K562 (cell line): ENCODE measurements at regions not wholly inside any gene's neighbourhood (a gene's known extent, or its start where the extent isn't known, plus 50 kb on each side); places are given as distances from the start of the nearest gene placed in this dataset.

ENCODE experiments used
- ATAC-seq: fragments of 200-7000 bp; cut with Tn5 transposase; 3 replicates; pipeline ENCODE4 v1.9.1; 2020; ENCODE audit warnings: moderate library complexity
- BruUV-seq: library from RNA; stranded (reverse); fragments of 400-500 nt; replicated peaks from 2 replicates; lab custom pipeline; 2021; lab: Mats Ljungman, UMichigan
- CTCF ChIA-PET: fragments of 300-600 bp; formaldehyde crosslinking; extraction: SDS; loops from one replicate; lab custom pipeline; 2021; ENCODE audit warnings: low intra/inter-chr PET ratio; lab: Yijun Ruan, JAX
- POLR2A ChIA-PET: fragments of 300-600, 350-650 bp; sonication (Branson Sonifier 250); formaldehyde crosslinking; extraction: SDS; loops from one replicate; lab custom pipeline; 2021; ENCODE audit warnings: antibody characterized with exemption, inconsistent platforms; lab: Yijun Ruan, JAX
- DNase-seq, 4 experiments: peaks; one replicate each; pipeline versions ENCODE4 v3.0.0 to v3.0.0-alpha.2; 2011 to 2018; ENCODE audit warnings: low spot score in 3 of 4, mixed read lengths in 3 of 4; ENCODE audit errors: extremely low read depth in 1 of 4
- FAIRE-seq: peaks from 2 replicates; lab custom pipeline; 2011; peaks lifted over from hg19 to GRCh38; lab: Jason Lieb, UNC
- H2AFZ ChIP-seq: 2 replicates; pipeline ENCODE4 v1.6.0; 2011; ENCODE audit warnings: low read depth, low read length, control low read depth, inconsistent platforms
- H3K27ac ChIP-seq: fragments of 200-600 bp; 3 replicates; pipeline ENCODE4 v1.8.0; 2011; ENCODE audit warnings: low read depth, mild to moderate bottlenecking, control low read depth, inconsistent platforms, low read length, moderate library complexity, mixed read lengths; ENCODE audit errors: extremely low read depth
- H3K27me3 ChIP-seq, 2 experiments: fragments of 300-600 bp in 1 of 2; 2 replicates in 1 of 2; 3 replicates in 1 of 2; pipeline versions ENCODE4 v1.6.0 to v1.8.0; 2011; ENCODE audit warnings: inconsistent platforms in 2 of 2, low read length in 2 of 2, mild to moderate bottlenecking in 1 of 2, mixed read lengths in 1 of 2, moderate library complexity in 1 of 2; ENCODE audit not compliant: control insufficient read depth in 2 of 2, insufficient read depth in 2 of 2
- H3K36me3 ChIP-seq: fragments of 300-600 bp; 3 replicates; pipeline ENCODE4 v1.8.0; 2011; ENCODE audit warnings: mild to moderate bottlenecking, low read length, inconsistent platforms; ENCODE audit not compliant: control insufficient read depth, insufficient read depth
- H3K4me1 ChIP-seq, 2 experiments: fragments of 200-600 bp in 1 of 2; replicated peaks in 1 of 2; 2 replicates in 1 of 2; 3 replicates in 1 of 2; pipeline versions ENCODE4 v1.5.1 to v1.8.0; 2011; ENCODE audit warnings: inconsistent platforms in 2 of 2, low read length in 2 of 2, mild to moderate bottlenecking in 1 of 2, mixed read lengths in 1 of 2, moderate library complexity in 1 of 2; ENCODE audit not compliant: control insufficient read depth in 2 of 2, insufficient read depth in 2 of 2
- H3K4me2 ChIP-seq: 2 replicates; pipeline ENCODE4 v1.6.1; 2011; ENCODE audit warnings: low read length, control low read depth, inconsistent platforms, mixed read lengths; ENCODE audit not compliant: insufficient read depth
- H3K4me3 ChIP-seq: fragments of 200-600 bp; sonication (generic), shearing (Covaris generic); 2 replicates; pipeline ENCODE4 v1.5.1; 2016; ENCODE audit warnings: control low read depth, inconsistent platforms
- H3K79me2 ChIP-seq: fragments of 200-600 bp; 3 replicates; pipeline ENCODE4 v1.8.0; 2011; ENCODE audit warnings: low read length, inconsistent platforms; ENCODE audit not compliant: control insufficient read depth, insufficient read depth
- H3K9ac ChIP-seq, 2 experiments: 2 replicates each; pipeline versions ENCODE4 v1.6.0 to v1.6.1; 2011; ENCODE audit warnings: low read depth in 2 of 2, low read length in 2 of 2, control low read depth in 1 of 2, inconsistent platforms in 1 of 2, mild to moderate bottlenecking in 1 of 2, mixed read lengths in 1 of 2; ENCODE audit not compliant: insufficient read depth in 1 of 2
- H3K9me1 ChIP-seq: one replicate; pipeline ENCODE4 v1.6.0; 2011; ENCODE audit warnings: inconsistent platforms, mild to moderate bottlenecking, low read length, moderate library complexity; ENCODE audit not compliant: control insufficient read depth, insufficient read depth
- H3K9me3 ChIP-seq: replicated peaks from 2 replicates; pipeline ENCODE4 v1.5.1; 2011; ENCODE audit warnings: low read depth, low read length, inconsistent platforms; ENCODE audit not compliant: control insufficient read depth, insufficient read depth
- H4K20me1 ChIP-seq: replicated peaks from 2 replicates; pipeline ENCODE4 v1.6.1; 2011; ENCODE audit warnings: low read length, inconsistent platforms, mixed read lengths; ENCODE audit not compliant: control insufficient read depth, insufficient read depth
- CBX5 ChIP-seq: IDR thresholded peaks from 2 replicates; pipeline ENCODE4 v1.6.1; 2014; ENCODE audit warnings: low read depth, borderline replicate concordance
- NCOR1 ChIP-seq: fragments of 450-650 bp; IDR thresholded peaks from 2 replicates; pipeline ENCODE4 v1.6.1; 2016; ENCODE audit warnings: mild to moderate bottlenecking, moderate library complexity
- NFE2L1 ChIP-seq: fragments of 450-650 bp; IDR thresholded peaks from 2 replicates; pipeline ENCODE4 v1.6.1; 2016; ENCODE audit warnings: missing genetic modification characterization, low read depth, mild to moderate bottlenecking, missing compliant biosample characterization, moderate library complexity, borderline replicate concordance
- POU5F1 ChIP-seq: fragments of 150-350 bp; IDR thresholded peaks from 2 replicates; pipeline ENCODE4 v1.6.1; 2014; ENCODE audit warnings: borderline replicate concordance, low read length, low read depth, mild to moderate bottlenecking; ENCODE audit not compliant: partially characterized antibody
- SP1 ChIP-seq: sonication (generic); formaldehyde crosslinking; IDR thresholded peaks from 2 replicates; pipeline ENCODE4 v1.8.1; 2022; ENCODE audit warnings: mild to moderate bottlenecking, missing genetic modification reagents
- SRSF3 ChIP-seq: fragments of 200-400 bp; formaldehyde crosslinking; IDR thresholded peaks from 2 replicates; pipeline ENCODE4 v1.6.1; 2016; ENCODE audit warnings: mild to moderate bottlenecking, low read length, moderate library complexity; ENCODE audit not compliant: insufficient read depth
- TCF7L2 ChIP-seq: fragments of 150-350 bp; IDR thresholded peaks from 2 replicates; pipeline ENCODE4 v1.6.1; 2016; ENCODE audit warnings: low read depth, mild to moderate bottlenecking, low read length, moderate library complexity
- ZFP1 ChIP-seq: fragments of 450-650 bp; formaldehyde crosslinking; IDR thresholded peaks from 2 replicates; pipeline ENCODE4 v1.4.0; 2020; ENCODE audit warnings: mild to moderate bottlenecking, mixed read lengths
- ZFP30 ChIP-seq: fragments of 250-450 bp; sonication (Bioruptor Pico); IDR thresholded peaks from 2 replicates; pipeline ENCODE4 v1.8.0; 2022; ENCODE audit warnings: moderate library complexity, mild to moderate bottlenecking, inconsistent platforms, borderline replicate concordance
- ZNF134 ChIP-seq: fragments of 250-450 bp; sonication (Bioruptor Pico); conservative IDR thresholded peaks from 2 replicates; pipeline ENCODE4 v1.4.0; 2020
- ZNF316 ChIP-seq: fragments of 450-650 bp; IDR thresholded peaks from 2 replicates; pipeline ENCODE4 v1.6.1; 2016
- ZZZ3 ChIP-seq: fragments of 450-650 bp; IDR thresholded peaks from 2 replicates; pipeline ENCODE4 v1.6.1; 2016; ENCODE audit warnings: antibody characterized with exemption, mild to moderate bottlenecking, moderate library complexity
- in situ Hi-C: fragments of 300-500 bp; cut with MboI; formaldehyde crosslinking; loops from 4 replicates; pipeline ENCODE4 v1.15.0; 2018; ENCODE audit warnings: inconsistent platforms, mixed read lengths
- intact Hi-C: fragments of 100-400 bp; cut with micrococcal nuclease; formaldehyde crosslinking; loops from 2 replicates; pipeline ENCODE4 v1.14.2; 2022
- TF ChIP-seq, protein P1 (sequence below): fragments of 250-450 bp; sonication (Bioruptor Pico); IDR thresholded peaks from 2 replicates; pipeline ENCODE4 v1.8.0; 2021; ENCODE audit warnings: moderate library complexity, mild to moderate bottlenecking, inconsistent platforms
- TF ChIP-seq, protein P2 (sequence below): fragments of 250-450 bp; sonication (Bioruptor Pico); IDR thresholded peaks from 2 replicates; pipeline ENCODE4 v1.5.0; 2021; ENCODE audit warnings: mild to moderate bottlenecking, borderline replicate concordance
- TF ChIP-seq, protein P3 (sequence below): sonication (generic); formaldehyde crosslinking; IDR thresholded peaks from 2 replicates; pipeline ENCODE4 v1.8.1; 2023; ENCODE audit warnings: mild to moderate bottlenecking, missing genetic modification reagents
- TF ChIP-seq, protein P4 (sequence below): fragments of 200-800 bp; sonication (Bioruptor generic); IDR thresholded peaks from 2 replicates; pipeline ENCODE4 v1.6.1; 2016; ENCODE audit warnings: missing genetic modification characterization, missing compliant biosample characterization

DNA sequence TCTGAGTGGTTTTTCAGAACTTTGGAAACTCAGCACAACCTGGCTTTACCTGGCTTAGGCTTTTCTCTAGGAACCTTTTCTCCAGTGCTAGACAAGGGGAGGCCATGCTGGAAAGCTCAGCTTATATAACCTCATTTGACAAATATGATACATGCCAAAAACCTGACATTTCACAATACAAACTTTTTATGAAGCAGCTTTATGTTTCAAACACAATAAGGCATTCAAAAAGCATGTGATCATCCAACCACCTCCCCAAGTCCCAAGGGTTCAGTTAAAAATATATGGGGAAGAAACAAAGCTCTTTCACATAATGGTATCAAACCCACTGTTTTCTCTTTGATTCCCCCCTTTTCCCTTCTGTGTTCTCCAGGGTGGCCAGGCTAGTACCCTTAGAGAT lies 63.7 kb downstream of the ZC3H11B start:
- POLR2A ChIA-PET: interaction anchor here (0.6 kb wide), 1 partner anchor 28 kb away, joined by 3 read pairs; no protein-coding TSS in a partner anchor
- H4K20me1 ChIP-seq: no peaks in the 10 kb centered on the region
- no peaks in the 10 kb centered on the region for H3K9me3 ChIP-seq
- no peak for DNase-seq
- H3K9ac ChIP-seq: no peak overlapping the region
- H3K9me1 ChIP-seq: no peaks in the 10 kb centered on the region
- in situ Hi-C loops (no loop called here), intact Hi-C loops (no loop called here)
- H3K79me2 ChIP-seq: no peaks in the 10 kb centered on the region
- CTCF ChIA-PET: no interaction called here
- no peak for ATAC-seq
- FAIRE-seq: no peak
- H3K4me3 ChIP-seq: no peak overlapping the region
- H2AFZ ChIP-seq: no peak overlapping the region
- H3K4me1 ChIP-seq: no peaks in the 10 kb centered on the region
- no peaks in the 10 kb centered on the region; a peak in 2 of 5 replicates for H3K27me3 ChIP-seq
- no peak overlapping the region for H3K27ac ChIP-seq
- no TSS peak for BruUV-seq
- H3K36me3 ChIP-seq: no peaks in the 10 kb centered on the region
- no peak overlapping the region for H3K4me2 ChIP-seq
- TF ChIP-seq SRSF3 (no peak), ZNF134 (no peak), POU5F1 (no peak), ZFP30 (CRISPR knock-in tag) (no peak), ZNF316 (no peak), ZFP1 (CRISPR knock-in tag) (no peak), NCOR1 (no peak), CBX5 (no peak), ZZZ3 (no peak), TCF7L2 (no peak), SP1 (no peak), NFE2L1 (tag) (no peak)
- TF ChIP-seq, protein P1, sequence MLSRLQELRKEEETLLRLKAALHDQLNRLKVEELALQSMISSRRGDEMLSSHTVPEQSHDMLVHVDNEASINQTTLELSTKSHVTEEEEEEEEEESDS (CRISPR knock-in tag): no peak
- TF ChIP-seq, protein P2, sequence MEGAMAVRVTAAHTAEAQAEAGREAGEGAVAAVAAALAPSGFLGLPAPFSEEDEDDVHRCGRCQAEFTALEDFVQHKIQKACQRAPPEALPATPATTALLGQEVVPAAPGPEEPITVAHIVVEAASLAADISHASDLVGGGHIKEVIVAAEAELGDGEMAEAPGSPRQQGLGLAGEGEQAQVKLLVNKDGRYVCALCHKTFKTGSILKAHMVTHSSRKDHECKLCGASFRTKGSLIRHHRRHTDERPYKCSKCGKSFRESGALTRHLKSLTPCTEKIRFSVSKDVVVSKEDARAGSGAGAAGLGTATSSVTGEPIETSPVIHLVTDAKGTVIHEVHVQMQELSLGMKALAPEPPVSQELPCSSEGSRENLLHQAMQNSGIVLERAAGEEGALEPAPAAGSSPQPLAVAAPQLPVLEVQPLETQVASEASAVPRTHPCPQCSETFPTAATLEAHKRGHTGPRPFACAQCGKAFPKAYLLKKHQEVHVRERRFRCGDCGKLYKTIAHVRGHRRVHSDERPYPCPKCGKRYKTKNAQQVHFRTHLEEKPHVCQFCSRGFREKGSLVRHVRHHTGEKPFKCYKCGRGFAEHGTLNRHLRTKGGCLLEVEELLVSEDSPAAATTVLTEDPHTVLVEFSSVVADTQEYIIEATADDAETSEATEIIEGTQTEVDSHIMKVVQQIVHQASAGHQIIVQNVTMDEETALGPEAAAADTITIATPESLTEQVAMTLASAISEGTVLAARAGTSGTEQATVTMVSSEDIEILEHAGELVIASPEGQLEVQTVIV (CRISPR knock-in tag): no peak
- TF ChIP-seq, protein P3, sequence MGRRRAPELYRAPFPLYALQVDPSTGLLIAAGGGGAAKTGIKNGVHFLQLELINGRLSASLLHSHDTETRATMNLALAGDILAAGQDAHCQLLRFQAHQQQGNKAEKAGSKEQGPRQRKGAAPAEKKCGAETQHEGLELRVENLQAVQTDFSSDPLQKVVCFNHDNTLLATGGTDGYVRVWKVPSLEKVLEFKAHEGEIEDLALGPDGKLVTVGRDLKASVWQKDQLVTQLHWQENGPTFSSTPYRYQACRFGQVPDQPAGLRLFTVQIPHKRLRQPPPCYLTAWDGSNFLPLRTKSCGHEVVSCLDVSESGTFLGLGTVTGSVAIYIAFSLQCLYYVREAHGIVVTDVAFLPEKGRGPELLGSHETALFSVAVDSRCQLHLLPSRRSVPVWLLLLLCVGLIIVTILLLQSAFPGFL (CRISPR knock-in tag): no peak
- TF ChIP-seq, protein P4, sequence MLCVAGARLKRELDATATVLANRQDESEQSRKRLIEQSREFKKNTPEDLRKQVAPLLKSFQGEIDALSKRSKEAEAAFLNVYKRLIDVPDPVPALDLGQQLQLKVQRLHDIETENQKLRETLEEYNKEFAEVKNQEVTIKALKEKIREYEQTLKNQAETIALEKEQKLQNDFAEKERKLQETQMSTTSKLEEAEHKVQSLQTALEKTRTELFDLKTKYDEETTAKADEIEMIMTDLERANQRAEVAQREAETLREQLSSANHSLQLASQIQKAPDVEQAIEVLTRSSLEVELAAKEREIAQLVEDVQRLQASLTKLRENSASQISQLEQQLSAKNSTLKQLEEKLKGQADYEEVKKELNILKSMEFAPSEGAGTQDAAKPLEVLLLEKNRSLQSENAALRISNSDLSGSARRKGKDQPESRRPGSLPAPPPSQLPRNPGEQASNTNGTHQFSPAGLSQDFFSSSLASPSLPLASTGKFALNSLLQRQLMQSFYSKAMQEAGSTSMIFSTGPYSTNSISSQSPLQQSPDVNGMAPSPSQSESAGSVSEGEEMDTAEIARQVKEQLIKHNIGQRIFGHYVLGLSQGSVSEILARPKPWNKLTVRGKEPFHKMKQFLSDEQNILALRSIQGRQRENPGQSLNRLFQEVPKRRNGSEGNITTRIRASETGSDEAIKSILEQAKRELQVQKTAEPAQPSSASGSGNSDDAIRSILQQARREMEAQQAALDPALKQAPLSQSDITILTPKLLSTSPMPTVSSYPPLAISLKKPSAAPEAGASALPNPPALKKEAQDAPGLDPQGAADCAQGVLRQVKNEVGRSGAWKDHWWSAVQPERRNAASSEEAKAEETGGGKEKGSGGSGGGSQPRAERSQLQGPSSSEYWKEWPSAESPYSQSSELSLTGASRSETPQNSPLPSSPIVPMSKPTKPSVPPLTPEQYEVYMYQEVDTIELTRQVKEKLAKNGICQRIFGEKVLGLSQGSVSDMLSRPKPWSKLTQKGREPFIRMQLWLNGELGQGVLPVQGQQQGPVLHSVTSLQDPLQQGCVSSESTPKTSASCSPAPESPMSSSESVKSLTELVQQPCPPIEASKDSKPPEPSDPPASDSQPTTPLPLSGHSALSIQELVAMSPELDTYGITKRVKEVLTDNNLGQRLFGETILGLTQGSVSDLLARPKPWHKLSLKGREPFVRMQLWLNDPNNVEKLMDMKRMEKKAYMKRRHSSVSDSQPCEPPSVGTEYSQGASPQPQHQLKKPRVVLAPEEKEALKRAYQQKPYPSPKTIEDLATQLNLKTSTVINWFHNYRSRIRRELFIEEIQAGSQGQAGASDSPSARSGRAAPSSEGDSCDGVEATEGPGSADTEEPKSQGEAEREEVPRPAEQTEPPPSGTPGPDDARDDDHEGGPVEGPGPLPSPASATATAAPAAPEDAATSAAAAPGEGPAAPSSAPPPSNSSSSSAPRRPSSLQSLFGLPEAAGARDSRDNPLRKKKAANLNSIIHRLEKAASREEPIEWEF (CRISPR knock-in tag): no peak
